Osteocyte (in vitro differentiated cells): ENCODE measurements at regions not wholly inside any gene's neighbourhood (a gene's known extent, or its start where the extent isn't known, plus 50 kb on each side); places are given as distances from the start of the nearest gene placed in this dataset.

ENCODE experiments used
- DNase-seq: peaks from one replicate; pipeline ENCODE4 v3.0.0; 2021; ENCODE audit warnings: mixed read lengths; ENCODE audit not compliant: unreplicated experiment; ENCODE audit errors: extremely low spot score
- H3K27ac Mint-ChIP-seq: one replicate; pipeline ENCODE4 v1.8.0; 2021; ENCODE audit warnings: mild to moderate bottlenecking, mixed read lengths; ENCODE audit not compliant: unreplicated experiment
- H3K27me3 Mint-ChIP-seq: one replicate; pipeline ENCODE4 v1.8.0; 2021; ENCODE audit warnings: mixed read lengths; ENCODE audit not compliant: unreplicated experiment
- H3K36me3 Mint-ChIP-seq: one replicate; pipeline ENCODE4 v1.8.0; 2021; ENCODE audit warnings: mixed read lengths; ENCODE audit not compliant: unreplicated experiment
- H3K4me1 Mint-ChIP-seq: one replicate; pipeline ENCODE4 v1.8.0; 2021; ENCODE audit warnings: mixed read lengths; ENCODE audit not compliant: unreplicated experiment
- H3K4me3 Mint-ChIP-seq: one replicate; pipeline ENCODE4 v1.8.0; 2021; ENCODE audit warnings: mild to moderate bottlenecking, moderate library complexity, mixed read lengths; ENCODE audit not compliant: unreplicated experiment
- H3K9me3 Mint-ChIP-seq: one replicate; pipeline ENCODE4 v1.8.0; 2021; ENCODE audit warnings: mixed read lengths; ENCODE audit not compliant: unreplicated experiment
- CTCF ChIP-seq: fragments of 200-600 bp; sonication (generic); IDR thresholded peaks from 2 replicates; pipeline ENCODE4 v1.5.0; 2021; ENCODE audit warnings: antibody characterized with exemption, mild to moderate bottlenecking, moderate library complexity

DNA sequence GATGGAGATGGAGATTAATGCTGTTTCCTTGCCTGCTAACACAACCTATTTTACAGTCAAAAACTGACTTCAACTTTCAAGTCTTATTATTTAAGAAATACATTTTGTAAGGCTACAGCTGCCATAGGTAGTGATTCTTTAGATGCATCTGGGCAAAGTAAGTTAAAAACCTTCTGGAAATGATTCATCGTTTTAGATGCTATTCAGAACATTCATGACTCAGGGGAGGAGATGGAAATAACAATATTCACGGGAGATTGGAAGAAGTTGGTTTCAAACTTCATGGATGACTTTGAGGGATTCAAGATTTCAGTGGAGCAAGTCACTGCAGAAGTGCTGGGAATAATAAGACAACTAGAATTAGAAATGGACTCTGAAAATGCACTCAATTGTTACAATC lies 174.9 kb upstream of the GGTLC1 start:
- DNase-seq: no peak
- no peak overlapping the region for H3K4me3 Mint-ChIP-seq
- H3K36me3 Mint-ChIP-seq: no peaks in the 10 kb centered on the region
- peaks cover 2% of the 10 kb centered on the region for H3K27me3 Mint-ChIP-seq
- H3K27ac Mint-ChIP-seq: no peak overlapping the region
- H3K4me1 Mint-ChIP-seq: peaks cover 4% of the 10 kb centered on the region
- no peaks in the 10 kb centered on the region for H3K9me3 Mint-ChIP-seq
- no peak for TF ChIP-seq CTCF

- Mint-ChIP-seq H3K27ac (no peak overlapping the region), H3K4me3 (no peak overlapping the region), H3K36me3 (no peaks in the 10 kb centered on the region), H3K9me3 (no peaks in the 10 kb centered on the region), H3K27me3 (no peaks in the 10 kb centered on the region), H3K4me1 (peaks cover 4% of the 10 kb centered on the region)
- DNase-seq: no peak
- TF ChIP-seq CTCF: peak; percentile 74
These were observed 172.1 kb upstream of the GGTLC1 start for GRCh38 chr20:24160563-24161281.

DNA sequence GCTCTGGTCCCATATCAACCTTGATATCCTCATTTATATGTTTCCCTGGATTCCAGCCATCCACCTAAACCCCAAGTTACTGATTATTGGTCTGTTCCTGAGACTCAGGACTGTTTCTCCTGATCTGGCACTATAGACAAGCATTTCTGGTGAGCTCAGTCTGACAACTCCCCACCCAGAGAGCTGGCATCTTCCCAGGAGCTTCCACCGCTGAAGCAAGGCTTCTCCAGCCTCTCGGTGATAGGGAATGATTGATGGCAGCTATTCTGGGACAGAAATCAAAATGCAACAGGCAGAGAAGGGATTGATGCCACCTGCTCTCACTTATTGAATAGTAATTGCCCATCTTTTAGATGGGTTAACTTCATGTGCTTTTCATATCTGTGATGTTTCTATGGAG lies 169.7 kb upstream of the GGTLC1 start:
- H3K27me3 Mint-ChIP-seq: peaks cover 12% of the 10 kb centered on the region
- no peak overlapping the region for H3K4me3 Mint-ChIP-seq
- H3K27ac Mint-ChIP-seq: no peak overlapping the region
- H3K4me1 Mint-ChIP-seq: no peaks in the 10 kb centered on the region
- DNase-seq: no peak
- no peaks in the 10 kb centered on the region for H3K9me3 Mint-ChIP-seq
- TF ChIP-seq CTCF: no peak
- H3K36me3 Mint-ChIP-seq: no peaks in the 10 kb centered on the region

GRCh38 chr20:24157213-24157612 lies 168.6 kb upstream of the GGTLC1 start:
- Mint-ChIP-seq H3K27me3 (peaks cover 13% of the 10 kb centered on the region), H3K27ac (no peak overlapping the region), H3K4me3 (no peak overlapping the region), H3K36me3 (no peaks in the 10 kb centered on the region), H3K4me1 (no peaks in the 10 kb centered on the region), H3K9me3 (no peaks in the 10 kb centered on the region)
- DNase-seq: no peak
- no peak for TF ChIP-seq CTCF

- H3K4me1 Mint-ChIP-seq: no peaks in the 10 kb centered on the region
- no peak for DNase-seq
- no peak for TF ChIP-seq CTCF
- H3K36me3 Mint-ChIP-seq: no peaks in the 10 kb centered on the region
- H3K27me3 Mint-ChIP-seq: peaks cover 13% of the 10 kb centered on the region
- peaks cover 3% of the 10 kb centered on the region for H3K9me3 Mint-ChIP-seq
- no peak overlapping the region for H3K27ac Mint-ChIP-seq
- H3K4me3 Mint-ChIP-seq: no peak overlapping the region
These were observed 164.8 kb upstream of the GGTLC1 start for GRCh38 chr20:24153101-24154040.
